GM23338 (cell line): ENCODE measurements at regions not wholly inside any gene's neighbourhood (a gene's known extent, or its start where the extent isn't known, plus 50 kb on each side); places are given as distances from the start of the nearest gene placed in this dataset.

ENCODE experiments used
- ATAC-seq: fragments of 200-7000 bp; cut with Tn5 transposase; 3 replicates; pipeline ENCODE4 v1.9.1; 2020
- DNase-seq: peaks from one replicate; pipeline ENCODE4 v3.0.0-alpha.2; 2015; ENCODE audit warnings: low spot score
- H2AFZ ChIP-seq: fragments of 200-600 bp; sonication (generic); 2 replicates; pipeline ENCODE4 v1.8.0; 2016; ENCODE audit warnings: antibody characterized with exemption, mild to moderate bottlenecking, moderate library complexity
- H3F3A ChIP-seq: fragments of 200-600 bp; sonication (generic); replicated peaks from 2 replicates; pipeline ENCODE4 v1.8.0; 2017; ENCODE audit warnings: antibody characterized with exemption, mixed run types, low read depth
- H3K27ac ChIP-seq: fragments of 200-600 bp; sonication (generic); 2 replicates; pipeline ENCODE4 v1.6.1; 2016; ENCODE audit warnings: low read depth
- H3K27me3 ChIP-seq: fragments of 200-600 bp; sonication (generic); 2 replicates; pipeline ENCODE4 v1.8.0; 2016; ENCODE audit warnings: mild to moderate bottlenecking, mixed run types, moderate library complexity; ENCODE audit not compliant: insufficient read depth
- H3K36me3 ChIP-seq: fragments of 200-600 bp; sonication (generic); 2 replicates; pipeline ENCODE4 v1.8.0; 2016; ENCODE audit warnings: mild to moderate bottlenecking; ENCODE audit not compliant: insufficient read depth
- H3K4me1 ChIP-seq: fragments of 200-600 bp; sonication (generic); 2 replicates; pipeline ENCODE4 v1.8.0; 2016; ENCODE audit warnings: mild to moderate bottlenecking, moderate library complexity; ENCODE audit not compliant: insufficient read depth
- H3K4me2 ChIP-seq: fragments of 200-600 bp; sonication (generic); 2 replicates; pipeline ENCODE4 v1.7.1; 2017; ENCODE audit warnings: mixed run types
- H3K4me3 ChIP-seq: fragments of 200-600 bp; sonication (generic); 2 replicates; pipeline ENCODE4 v1.6.1; 2016; ENCODE audit warnings: mixed run types
- H3K79me2 ChIP-seq: fragments of 200-600 bp; sonication (generic); replicated peaks from 2 replicates; pipeline ENCODE4 v1.8.0; 2017; ENCODE audit warnings: mild to moderate bottlenecking; ENCODE audit not compliant: insufficient read depth
- H3K9me2 ChIP-seq: fragments of 200-600 bp; sonication (generic); 2 replicates; pipeline ENCODE4 v1.8.0; 2017; ENCODE audit not compliant: insufficient read depth
- H4K20me1 ChIP-seq: fragments of 200-600 bp; sonication (generic); replicated peaks from 2 replicates; pipeline ENCODE4 v1.8.0; 2017; ENCODE audit warnings: mild to moderate bottlenecking; ENCODE audit not compliant: insufficient read depth
- H3K27ac Mint-ChIP-seq: 2 replicates; pipeline ENCODE4 v1.8.0; 2020; ENCODE audit warnings: inconsistent platforms, mild to moderate bottlenecking, moderate library complexity, mixed read lengths
- H3K27me3 Mint-ChIP-seq: 3 replicates; pipeline ENCODE4 v1.8.0; 2022; ENCODE audit warnings: low read depth, mild to moderate bottlenecking, moderate library complexity, mixed read lengths, inconsistent platforms; ENCODE audit not compliant: insufficient read depth, poor library complexity
- H3K36me3 Mint-ChIP-seq: 3 replicates; pipeline ENCODE4 v1.8.0; 2021; ENCODE audit warnings: low read depth, mild to moderate bottlenecking, inconsistent platforms, moderate library complexity, mixed read lengths
- H3K4me1 Mint-ChIP-seq: 3 replicates; pipeline ENCODE4 v1.8.0; 2020; ENCODE audit warnings: mild to moderate bottlenecking, inconsistent platforms, mixed read lengths
- H3K4me3 Mint-ChIP-seq: 3 replicates; pipeline ENCODE4 v1.8.0; 2021; ENCODE audit warnings: moderate library complexity, mild to moderate bottlenecking, inconsistent platforms, mixed read lengths
- H3K9me3 Mint-ChIP-seq: 3 replicates; pipeline ENCODE4 v1.8.0; 2020; ENCODE audit warnings: moderate library complexity, mild to moderate bottlenecking, inconsistent platforms, mixed read lengths
- CREB1 ChIP-seq: fragments of 250-450 bp; sonication (Bioruptor Pico); IDR thresholded peaks from 2 replicates; pipeline ENCODE4 v1.5.0; 2020; ENCODE audit warnings: low read depth, mild to moderate bottlenecking, moderate library complexity
- EZH2 ChIP-seq: fragments of 200-600 bp; sonication (generic); IDR thresholded peaks from one replicate; pipeline ENCODE4 v1.8.0; 2017; ENCODE audit warnings: antibody characterized with exemption, mild to moderate bottlenecking, low read depth; ENCODE audit not compliant: unreplicated experiment
- EZH2phosphoT487 ChIP-seq: fragments of 200-600 bp; sonication (generic); IDR thresholded peaks from one replicate; pipeline ENCODE4 v1.8.1; 2018; ENCODE audit warnings: antibody characterized with exemption; ENCODE audit not compliant: unreplicated experiment
- JUNB ChIP-seq: IDR thresholded peaks from one replicate; pipeline ENCODE4 v1.6.1; 2016; ENCODE audit warnings: antibody characterized with exemption; ENCODE audit not compliant: unreplicated experiment
- NANOG ChIP-seq: IDR thresholded peaks from 2 replicates; pipeline ENCODE4 v1.6.1; 2016; ENCODE audit warnings: antibody characterized with exemption, borderline replicate concordance
- POLR2AphosphoS5 ChIP-seq: IDR thresholded peaks from 2 replicates; pipeline ENCODE4 v1.6.1; 2016; ENCODE audit warnings: antibody characterized with exemption, low read depth
- STAT1 ChIP-seq: IDR thresholded peaks from one replicate; pipeline ENCODE4 v1.6.1; 2016; ENCODE audit warnings: antibody characterized with exemption; ENCODE audit not compliant: unreplicated experiment
- ZNF114 ChIP-seq: fragments of 250-450 bp; sonication (Bioruptor Pico); IDR thresholded peaks from 2 replicates; pipeline ENCODE4 v1.5.0; 2020; ENCODE audit warnings: mild to moderate bottlenecking, moderate library complexity
- ZNF331 ChIP-seq: fragments of 250-450 bp; sonication (Bioruptor Pico); IDR thresholded peaks from 2 replicates; pipeline ENCODE4 v1.5.0; 2020; ENCODE audit warnings: low read depth, mild to moderate bottlenecking, moderate library complexity
- TF ChIP-seq, protein P1 (sequence below), 2 experiments: fragments of 200-600 bp in 1 of 2; sonication (generic) in 1 of 2; conservative IDR thresholded peaks; 2 replicates each; pipeline versions ENCODE4 v1.5.1 to v1.6.1; 2016 to 2017; ENCODE audit warnings: antibody characterized with exemption in 2 of 2, low read depth in 2 of 2, mild to moderate bottlenecking in 2 of 2, moderate library complexity in 1 of 2
- TF ChIP-seq, protein P2 (sequence below): IDR thresholded peaks from 2 replicates; pipeline ENCODE4 v1.6.1; 2016; ENCODE audit warnings: antibody characterized with exemption
- TF ChIP-seq, protein P3 (sequence below): IDR thresholded peaks from one replicate; pipeline ENCODE4 v1.6.1; 2018; ENCODE audit warnings: antibody characterized with exemption; ENCODE audit not compliant: unreplicated experiment

DNA sequence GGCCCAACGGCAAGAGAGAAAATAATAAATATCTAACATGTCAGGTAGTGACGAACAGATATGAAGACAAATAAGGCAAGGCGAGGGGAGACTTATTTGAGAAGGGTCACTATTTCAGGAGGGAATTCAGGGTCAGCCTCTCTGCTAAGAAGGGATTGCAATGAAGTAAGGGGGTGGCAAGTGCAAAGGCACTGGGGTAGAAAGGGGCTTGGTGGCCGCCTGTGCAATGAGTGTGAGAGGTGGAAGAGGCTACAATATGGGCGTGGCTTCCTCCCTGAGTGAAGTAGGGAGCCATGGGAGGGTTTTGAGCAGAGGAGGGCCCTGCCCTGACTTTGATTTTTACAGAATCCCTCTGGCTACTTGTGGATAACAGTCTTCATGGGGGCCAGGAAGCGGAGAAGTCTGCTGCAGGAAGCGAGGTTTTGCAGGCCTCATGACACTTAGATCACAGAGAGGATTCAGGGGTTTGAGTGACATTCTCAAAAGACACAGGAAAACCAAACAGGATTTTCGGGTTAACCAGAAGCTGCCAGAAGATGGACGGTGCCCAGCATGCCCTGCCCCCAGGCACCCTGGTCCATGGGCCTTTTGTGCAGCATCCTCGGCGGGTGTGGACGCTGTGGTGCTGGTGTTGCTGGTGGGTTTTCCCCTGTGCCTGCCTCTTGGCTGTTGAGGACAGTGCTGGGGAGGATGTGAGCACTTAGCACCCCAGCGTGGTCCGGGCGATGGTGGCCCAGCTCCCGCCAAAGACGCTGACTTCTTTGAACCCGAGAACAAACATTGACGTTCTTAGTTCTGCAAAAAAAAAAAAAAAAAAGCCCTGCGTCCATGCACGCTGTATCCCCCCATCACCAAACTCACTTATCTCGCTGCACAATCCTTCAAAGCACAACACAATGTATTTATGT is 124.2 kb upstream of the PTPN1 start (continued):
- TF ChIP-seq, protein P1, sequence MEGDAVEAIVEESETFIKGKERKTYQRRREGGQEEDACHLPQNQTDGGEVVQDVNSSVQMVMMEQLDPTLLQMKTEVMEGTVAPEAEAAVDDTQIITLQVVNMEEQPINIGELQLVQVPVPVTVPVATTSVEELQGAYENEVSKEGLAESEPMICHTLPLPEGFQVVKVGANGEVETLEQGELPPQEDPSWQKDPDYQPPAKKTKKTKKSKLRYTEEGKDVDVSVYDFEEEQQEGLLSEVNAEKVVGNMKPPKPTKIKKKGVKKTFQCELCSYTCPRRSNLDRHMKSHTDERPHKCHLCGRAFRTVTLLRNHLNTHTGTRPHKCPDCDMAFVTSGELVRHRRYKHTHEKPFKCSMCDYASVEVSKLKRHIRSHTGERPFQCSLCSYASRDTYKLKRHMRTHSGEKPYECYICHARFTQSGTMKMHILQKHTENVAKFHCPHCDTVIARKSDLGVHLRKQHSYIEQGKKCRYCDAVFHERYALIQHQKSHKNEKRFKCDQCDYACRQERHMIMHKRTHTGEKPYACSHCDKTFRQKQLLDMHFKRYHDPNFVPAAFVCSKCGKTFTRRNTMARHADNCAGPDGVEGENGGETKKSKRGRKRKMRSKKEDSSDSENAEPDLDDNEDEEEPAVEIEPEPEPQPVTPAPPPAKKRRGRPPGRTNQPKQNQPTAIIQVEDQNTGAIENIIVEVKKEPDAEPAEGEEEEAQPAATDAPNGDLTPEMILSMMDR (conservative IDR thresholded peaks at IDR 0.05; ENCODE audit: low read depth in 2 of 2): no peak
- TF ChIP-seq JUNB: no peak
- TF ChIP-seq, protein P2, sequence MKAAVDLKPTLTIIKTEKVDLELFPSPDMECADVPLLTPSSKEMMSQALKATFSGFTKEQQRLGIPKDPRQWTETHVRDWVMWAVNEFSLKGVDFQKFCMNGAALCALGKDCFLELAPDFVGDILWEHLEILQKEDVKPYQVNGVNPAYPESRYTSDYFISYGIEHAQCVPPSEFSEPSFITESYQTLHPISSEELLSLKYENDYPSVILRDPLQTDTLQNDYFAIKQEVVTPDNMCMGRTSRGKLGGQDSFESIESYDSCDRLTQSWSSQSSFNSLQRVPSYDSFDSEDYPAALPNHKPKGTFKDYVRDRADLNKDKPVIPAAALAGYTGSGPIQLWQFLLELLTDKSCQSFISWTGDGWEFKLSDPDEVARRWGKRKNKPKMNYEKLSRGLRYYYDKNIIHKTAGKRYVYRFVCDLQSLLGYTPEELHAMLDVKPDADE: no peak

DNA sequence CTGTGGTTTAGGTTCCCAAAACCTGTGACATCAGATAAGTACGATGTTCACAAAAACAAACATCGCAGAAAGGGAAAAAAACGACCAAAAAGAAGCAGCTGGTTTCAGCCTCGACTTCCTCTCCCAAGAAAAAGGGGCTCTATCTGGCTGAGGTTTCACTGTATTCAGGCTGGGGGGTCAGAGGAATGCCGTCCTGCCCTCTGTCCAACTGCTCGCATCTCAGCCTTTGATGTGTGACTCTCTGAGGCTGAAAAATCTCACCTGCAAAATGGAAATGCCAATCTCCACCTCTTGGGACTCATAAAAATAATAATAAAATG is 123.6 kb upstream of the PTPN1 start:
- no peak overlapping the region for H3K4me3 Mint-ChIP-seq

More for the DNA sequence above, 123.6 kb upstream of the PTPN1 start:
- H4K20me1 ChIP-seq: no peaks in the 10 kb centered on the region
- no peaks in the 10 kb centered on the region for H3K9me3 Mint-ChIP-seq
- H3K4me2 ChIP-seq: no peak overlapping the region
- no peaks in the 10 kb centered on the region for H3K9me2 ChIP-seq
- peaks cover 12% of the 10 kb centered on the region for H3K27me3 Mint-ChIP-seq
- DNase-seq (no peak), ATAC-seq (no peak)
- no peaks in the 10 kb centered on the region for H3K27me3 ChIP-seq
- no peak overlapping the region for H3K4me3 ChIP-seq
- no peak overlapping the region for H3K27ac Mint-ChIP-seq
- no peak for TF ChIP-seq POLR2AphosphoS5
- TF ChIP-seq NANOG: no peak
- TF ChIP-seq, protein P2: no peak
- TF ChIP-seq EZH2phosphoT487: no peak
- no peak for TF ChIP-seq CREB1 (CRISPR knock-in tag)
- no peak for TF ChIP-seq JUNB
- TF ChIP-seq, protein P1 (conservative IDR thresholded peaks at IDR 0.05; ENCODE audit: low read depth in 2 of 2): no peak
- no peak for TF ChIP-seq ZNF114 (CRISPR knock-in tag)
- TF ChIP-seq ZNF331 (CRISPR knock-in tag): no peak
- TF ChIP-seq, protein P3, sequence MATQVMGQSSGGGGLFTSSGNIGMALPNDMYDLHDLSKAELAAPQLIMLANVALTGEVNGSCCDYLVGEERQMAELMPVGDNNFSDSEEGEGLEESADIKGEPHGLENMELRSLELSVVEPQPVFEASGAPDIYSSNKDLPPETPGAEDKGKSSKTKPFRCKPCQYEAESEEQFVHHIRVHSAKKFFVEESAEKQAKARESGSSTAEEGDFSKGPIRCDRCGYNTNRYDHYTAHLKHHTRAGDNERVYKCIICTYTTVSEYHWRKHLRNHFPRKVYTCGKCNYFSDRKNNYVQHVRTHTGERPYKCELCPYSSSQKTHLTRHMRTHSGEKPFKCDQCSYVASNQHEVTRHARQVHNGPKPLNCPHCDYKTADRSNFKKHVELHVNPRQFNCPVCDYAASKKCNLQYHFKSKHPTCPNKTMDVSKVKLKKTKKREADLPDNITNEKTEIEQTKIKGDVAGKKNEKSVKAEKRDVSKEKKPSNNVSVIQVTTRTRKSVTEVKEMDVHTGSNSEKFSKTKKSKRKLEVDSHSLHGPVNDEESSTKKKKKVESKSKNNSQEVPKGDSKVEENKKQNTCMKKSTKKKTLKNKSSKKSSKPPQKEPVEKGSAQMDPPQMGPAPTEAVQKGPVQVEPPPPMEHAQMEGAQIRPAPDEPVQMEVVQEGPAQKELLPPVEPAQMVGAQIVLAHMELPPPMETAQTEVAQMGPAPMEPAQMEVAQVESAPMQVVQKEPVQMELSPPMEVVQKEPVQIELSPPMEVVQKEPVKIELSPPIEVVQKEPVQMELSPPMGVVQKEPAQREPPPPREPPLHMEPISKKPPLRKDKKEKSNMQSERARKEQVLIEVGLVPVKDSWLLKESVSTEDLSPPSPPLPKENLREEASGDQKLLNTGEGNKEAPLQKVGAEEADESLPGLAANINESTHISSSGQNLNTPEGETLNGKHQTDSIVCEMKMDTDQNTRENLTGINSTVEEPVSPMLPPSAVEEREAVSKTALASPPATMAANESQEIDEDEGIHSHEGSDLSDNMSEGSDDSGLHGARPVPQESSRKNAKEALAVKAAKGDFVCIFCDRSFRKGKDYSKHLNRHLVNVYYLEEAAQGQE: no peak
- no peak for TF ChIP-seq STAT1
- TF ChIP-seq EZH2: no peak
- no peak overlapping the region for H3K27ac ChIP-seq
- H3K36me3 Mint-ChIP-seq: no peaks in the 10 kb centered on the region
- no peak overlapping the region for H2AFZ ChIP-seq
- H3K4me1 Mint-ChIP-seq: no peaks in the 10 kb centered on the region; the same call in 2 of the 3 replicates
- no peaks in the 10 kb centered on the region for H3K36me3 ChIP-seq
- H3F3A ChIP-seq: no peaks in the 10 kb centered on the region
- no peaks in the 10 kb centered on the region for H3K79me2 ChIP-seq
- no peaks in the 10 kb centered on the region for H3K4me1 ChIP-seq
